SK-N-MC (cell line): ENCODE measurements at regions not wholly inside any gene's neighbourhood (a gene's known extent, or its start where the extent isn't known, plus 50 kb on each side); places are given as distances from the start of the nearest gene placed in this dataset.

Source experiments
- DNase-seq: peaks from one replicate; pipeline ENCODE4 v3.0.0-alpha.2; 2011; ENCODE audit warnings: low read depth, low spot score
- H3K27ac ChIP-seq: fragments of 200-600 bp; sonication (generic); 2 replicates; pipeline ENCODE4 v1.5.1; 2016; ENCODE audit warnings: mixed run types
- H3K36me3 ChIP-seq: fragments of 200-600 bp; sonication (generic); 2 replicates; pipeline ENCODE4 v1.6.1; 2017; ENCODE audit warnings: antibody characterized with exemption, low read length, mixed read lengths; ENCODE audit not compliant: insufficient read depth
- H3K4me3 ChIP-seq: fragments of 200-600 bp; sonication (generic); 2 replicates; pipeline ENCODE4 v1.5.1; 2016
- H3K9ac ChIP-seq: fragments of 200-600 bp; sonication (generic); 2 replicates; pipeline ENCODE4 v1.8.0; 2017; ENCODE audit warnings: mixed run types, mixed read lengths; ENCODE audit not compliant: insufficient read length
- H3K9me3 ChIP-seq: fragments of 200-600 bp; sonication (generic); 2 replicates; pipeline ENCODE4 v1.6.1; 2017; ENCODE audit warnings: low read depth, mild to moderate bottlenecking, antibody characterized with exemption, low read length, moderate library complexity, mixed read lengths
- EZH2 ChIP-seq: fragments of 200-600 bp; sonication (generic); IDR thresholded peaks from one replicate; pipeline ENCODE4 v1.6.1; 2017; ENCODE audit warnings: antibody characterized with exemption
- FOXP2 ChIP-seq: optimal IDR thresholded peaks from 2 replicates; pipeline ENCODE3; 2011; ENCODE audit warnings: mild to moderate bottlenecking, moderate library complexity; ENCODE audit not compliant: insufficient read depth; ENCODE audit errors: extremely low read length, control extremely low read depth
- POLR2AphosphoS5 ChIP-seq: IDR thresholded peaks from 2 replicates; pipeline ENCODE4 v1.6.1; 2012; ENCODE audit warnings: mild to moderate bottlenecking, low read depth, low read length, borderline replicate concordance

DNA sequence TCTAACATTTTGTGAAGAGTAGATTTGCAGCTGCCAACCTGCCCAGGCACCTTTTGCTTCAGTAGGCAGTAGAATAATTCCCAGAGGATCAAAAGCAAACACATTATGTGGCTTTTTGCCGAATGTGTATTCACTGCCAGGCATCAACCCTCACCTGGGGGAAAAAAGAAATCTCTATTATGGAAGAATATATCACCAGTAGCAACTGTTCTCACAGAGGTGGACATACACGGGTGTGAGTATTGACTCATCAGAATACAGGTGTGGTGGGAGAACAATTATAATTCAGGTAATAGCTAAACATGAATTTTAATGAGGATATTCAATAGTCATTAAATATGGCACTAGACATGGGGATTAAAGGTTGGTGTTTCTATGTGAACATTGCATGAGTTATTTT is 910.7 kb downstream of the TFAP2A start:
- DNase-seq = no peak
- Histone ChIP-seq H3K9ac (peak overlapping the region; percentile 8), H3K27ac (peak overlapping the region; percentile 89)

DNA sequence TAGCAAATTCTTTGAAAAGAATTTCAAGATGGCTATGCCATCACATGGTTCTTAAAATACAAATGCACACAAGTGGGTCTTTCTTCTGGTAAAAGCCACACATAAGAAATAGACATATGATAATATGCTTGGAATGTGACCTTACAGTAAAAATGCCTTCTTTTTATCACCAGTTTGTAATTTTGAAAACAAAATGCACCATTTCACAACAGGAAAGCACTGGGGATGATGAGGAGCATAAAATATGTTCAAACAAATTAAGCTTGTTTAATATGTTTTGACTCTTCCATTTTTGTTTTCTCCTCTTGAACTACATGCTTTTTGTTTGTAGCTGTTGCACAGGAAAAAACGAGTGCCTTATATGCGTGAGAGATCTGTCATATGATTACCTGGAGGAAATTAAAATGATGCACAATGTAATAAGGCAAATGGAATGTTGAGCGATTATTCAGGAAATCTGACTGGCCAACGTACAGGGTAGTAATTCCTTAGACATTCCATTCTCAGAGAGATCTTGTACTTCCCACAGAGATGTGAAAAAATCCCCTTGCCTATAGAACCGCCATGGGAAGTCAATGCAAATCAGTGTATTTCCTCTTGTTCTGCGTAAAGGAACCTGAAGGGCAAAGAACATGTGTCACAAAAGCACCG is 911.6 kb downstream of the TFAP2A start:
- Histone ChIP-seq H3K9me3 (peaks cover 2% of the 10 kb centered on the region; the same call in 1 of the 2 replicates), H3K36me3 (no peaks in the 10 kb centered on the region), H3K4me3 (peak overlapping the region; percentile 67), H3K27ac (peak overlapping the region; percentile 89), H3K9ac (peak overlapping the region; percentile 8)
- peak; percentile 78 for DNase-seq
- no peak for TF ChIP-seq FOXP2
- no peak for TF ChIP-seq EZH2
- no peak for TF ChIP-seq POLR2AphosphoS5

More for the DNA sequence above, 910.7 kb downstream of the TFAP2A start:
- Histone ChIP-seq H3K4me3 (no peak overlapping the region), H3K9me3 (peaks cover 2% of the 10 kb centered on the region; the same call in 1 of the 2 replicates), H3K36me3 (no peaks in the 10 kb centered on the region)
- TF ChIP-seq FOXP2 (no peak), POLR2AphosphoS5 (no peak), EZH2 (no peak)

DNA sequence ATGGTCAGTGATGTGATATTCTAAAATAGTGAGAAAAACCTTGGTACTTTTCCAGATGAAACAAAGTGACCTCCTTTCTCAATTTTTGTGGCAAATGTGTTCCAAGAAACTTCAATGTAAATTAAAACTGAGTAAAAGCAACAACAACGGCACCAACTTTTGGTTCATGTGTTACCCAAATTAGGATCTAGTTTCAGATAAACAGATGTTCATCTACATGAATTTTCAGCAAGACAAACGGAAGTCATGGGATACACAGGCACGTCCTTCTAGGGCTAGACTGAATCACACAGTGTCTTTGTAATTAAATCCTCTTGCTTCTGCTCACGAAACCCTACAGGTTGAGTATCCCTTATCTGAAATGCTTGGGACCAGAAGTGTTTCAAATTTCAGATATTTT is 915.2 kb downstream of the TFAP2A start:
- Histone ChIP-seq H3K9me3 (no peaks in the 10 kb centered on the region), H3K27ac (no peak overlapping the region), H3K9ac (no peak overlapping the region), H3K4me3 (no peak overlapping the region), H3K36me3 (no peaks in the 10 kb centered on the region)
- TF ChIP-seq POLR2AphosphoS5 (no peak), EZH2 (no peak), FOXP2 (no peak)
- DNase-seq = no peak

DNA sequence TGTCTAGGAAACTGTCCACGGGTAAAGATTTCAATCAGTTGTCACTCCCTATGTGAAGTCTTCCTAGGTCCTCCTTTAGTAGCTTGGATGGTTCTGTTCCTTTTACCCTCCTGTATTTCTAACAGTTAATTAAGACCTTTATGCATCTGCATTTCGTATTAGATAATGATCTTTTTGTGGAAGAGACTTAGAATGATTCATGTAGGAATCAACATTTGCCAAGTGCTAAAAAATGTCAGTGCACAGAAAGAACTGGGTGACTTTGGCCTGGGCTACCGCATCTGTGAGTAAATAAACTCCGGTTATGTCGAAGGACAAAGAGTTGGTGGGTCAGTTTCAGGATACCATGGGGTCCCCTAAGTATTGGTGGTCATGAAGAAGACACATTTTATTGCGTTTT is 918.0 kb downstream of the TFAP2A start:
- DNase-seq = no peak
- no peak overlapping the region for H3K9ac ChIP-seq
- H3K4me3 ChIP-seq = no peak overlapping the region
- no peak overlapping the region for H3K27ac ChIP-seq
- TF ChIP-seq POLR2AphosphoS5 (no peak), EZH2 (no peak), FOXP2 (no peak)
- H3K36me3 ChIP-seq = no peaks in the 10 kb centered on the region
- H3K9me3 ChIP-seq = no peaks in the 10 kb centered on the region

DNA sequence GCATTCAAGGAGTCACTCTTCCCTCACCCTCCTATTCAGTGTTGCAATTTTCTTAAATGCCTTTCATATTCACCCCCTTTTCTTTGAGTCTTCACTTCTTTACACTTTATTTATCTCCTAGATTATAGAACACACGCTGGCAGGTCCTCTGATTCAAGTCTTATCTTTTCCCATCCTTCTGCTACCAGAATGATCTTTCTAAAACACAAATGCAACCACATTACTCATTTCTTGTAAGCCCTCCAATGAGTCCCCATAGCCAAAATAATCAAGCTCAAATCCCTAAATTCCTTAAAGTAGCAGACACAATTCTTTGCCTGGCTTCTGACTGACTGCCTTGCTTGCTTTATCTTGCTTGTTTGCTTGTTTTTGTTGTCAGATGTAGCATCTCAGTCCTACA is 920.0 kb downstream of the TFAP2A start:
- Histone ChIP-seq H3K9me3 (no peaks in the 10 kb centered on the region), H3K4me3 (no peak overlapping the region), H3K27ac (no peak overlapping the region), H3K36me3 (no peaks in the 10 kb centered on the region), H3K9ac (no peak overlapping the region)
- TF ChIP-seq POLR2AphosphoS5 (no peak), EZH2 (no peak), FOXP2 (no peak)
- no peak for DNase-seq

DNA sequence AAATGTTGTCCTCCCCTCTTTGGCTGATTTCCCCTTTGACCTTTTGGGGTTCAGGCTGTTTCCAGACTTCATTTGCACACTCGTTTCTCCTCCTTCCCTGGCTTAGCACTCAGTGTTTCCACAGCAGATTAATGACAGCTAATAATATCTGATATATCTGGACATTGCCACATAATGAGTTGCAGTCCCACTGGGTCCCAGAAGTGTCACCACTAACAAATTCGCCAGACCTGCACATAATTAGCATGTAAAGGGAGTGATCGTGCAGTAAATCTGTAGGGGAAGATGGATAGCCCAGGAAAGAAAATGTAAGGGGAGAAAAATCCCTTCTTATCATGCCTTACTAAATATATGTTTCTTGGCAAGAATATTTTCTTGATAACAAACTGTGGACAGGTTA is 922.1 kb downstream of the TFAP2A start:
- Histone ChIP-seq H3K4me3 (no peak overlapping the region), H3K9ac (no peak overlapping the region), H3K27ac (no peak overlapping the region), H3K9me3 (no peaks in the 10 kb centered on the region), H3K36me3 (no peaks in the 10 kb centered on the region)
- no peak for DNase-seq
- TF ChIP-seq EZH2 = no peak
- TF ChIP-seq POLR2AphosphoS5 = no peak
- no peak for TF ChIP-seq FOXP2

DNA sequence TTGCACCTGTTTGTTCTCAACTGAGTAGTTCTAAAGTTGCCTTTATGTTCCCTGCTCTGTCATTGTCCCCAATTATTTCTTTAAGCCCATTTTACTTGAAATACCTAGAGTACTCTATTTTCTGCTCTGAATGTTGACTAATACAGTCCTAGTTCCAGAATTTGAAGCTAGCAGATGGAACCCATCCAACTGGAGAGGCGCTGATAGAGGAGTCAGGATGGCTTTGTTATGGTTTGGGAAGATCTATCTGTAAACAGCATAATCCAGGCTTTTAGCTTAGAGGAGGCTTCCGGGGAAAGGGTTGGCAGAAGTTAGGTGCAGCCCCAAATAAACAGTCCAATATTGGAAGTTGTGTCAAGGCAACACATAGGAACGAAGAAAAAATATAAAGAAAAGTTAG is 927.7 kb downstream of the TFAP2A start:
- Histone ChIP-seq H3K9ac (no peak overlapping the region), H3K9me3 (no peaks in the 10 kb centered on the region), H3K27ac (no peak overlapping the region), H3K36me3 (no peaks in the 10 kb centered on the region), H3K4me3 (no peak overlapping the region)
- TF ChIP-seq EZH2 (no peak), POLR2AphosphoS5 (no peak), FOXP2 (no peak)
- DNase-seq = no peak

DNA sequence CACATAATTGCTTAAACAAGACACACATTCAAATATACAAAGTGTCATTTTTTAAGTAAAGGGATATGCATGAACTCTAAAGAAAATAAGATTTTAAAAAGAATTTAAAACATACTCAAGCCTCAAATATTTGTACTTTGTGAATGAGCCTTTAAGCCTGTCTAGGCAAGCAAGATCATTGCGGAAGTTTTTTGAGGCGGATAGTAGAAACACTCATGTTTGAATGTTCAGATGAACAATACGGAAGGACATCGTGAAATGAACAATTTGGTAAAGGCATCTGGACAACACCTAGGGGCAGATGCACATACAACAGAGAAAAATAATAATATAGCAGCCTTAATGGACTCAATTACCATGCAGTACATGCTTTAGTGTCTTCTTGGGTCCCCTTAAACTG is 928.9 kb downstream of the TFAP2A start:
- Histone ChIP-seq H3K36me3 (no peaks in the 10 kb centered on the region), H3K27ac (no peak overlapping the region), H3K9me3 (no peaks in the 10 kb centered on the region), H3K4me3 (no peak overlapping the region), H3K9ac (no peak overlapping the region)
- DNase-seq = no peak
- TF ChIP-seq EZH2 (no peak), POLR2AphosphoS5 (no peak), FOXP2 (no peak)

DNA sequence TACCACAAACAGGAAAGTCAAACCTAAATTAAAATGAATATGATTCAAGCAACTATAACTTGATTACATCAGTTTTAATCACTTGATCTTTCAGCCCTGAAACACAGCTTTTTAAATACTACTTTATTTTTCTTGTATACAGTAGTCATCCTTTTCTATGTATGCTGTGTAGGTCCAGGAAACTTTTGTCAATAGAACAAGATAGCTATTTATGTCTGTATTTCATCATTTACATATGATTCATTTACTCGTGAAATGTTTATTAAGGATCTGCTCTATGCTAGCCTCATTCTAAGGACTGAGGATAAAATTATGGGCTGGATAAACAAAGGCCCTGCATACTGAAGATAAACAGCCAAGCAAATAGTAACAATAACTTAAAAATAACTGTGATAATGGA is 930.2 kb downstream of the TFAP2A start:
- no peak for DNase-seq
- Histone ChIP-seq H3K4me3 (no peak overlapping the region), H3K9ac (no peak overlapping the region), H3K9me3 (no peaks in the 10 kb centered on the region), H3K36me3 (no peaks in the 10 kb centered on the region), H3K27ac (peak overlapping the region; percentile 29; the same call in 1 of the 2 replicates)
- TF ChIP-seq EZH2 (no peak), POLR2AphosphoS5 (no peak), FOXP2 (no peak)
